Fibroblast of lung (primary cell): ENCODE measurements at regions not wholly inside any gene's neighbourhood (a gene's known extent, or its start where the extent isn't known, plus 50 kb on each side); places are given as distances from the start of the nearest gene placed in this dataset.

Source experiments
- DNase-seq, 2 donors: peaks; one replicate each; pipeline versions ENCODE4 v3.0.0 to v3.0.0-alpha.2; 2010; ENCODE audit warnings: low read depth in 2 of 2
- H2AFZ ChIP-seq: 2 replicates; pipeline ENCODE4 v1.5.1; 2012; ENCODE audit warnings: low read length, control low read depth, inconsistent platforms
- H3K27ac ChIP-seq: 2 replicates; pipeline ENCODE4 v1.5.1; 2011; ENCODE audit warnings: low read length, control low read depth; ENCODE audit not compliant: insufficient read depth
- H3K27me3 ChIP-seq: 2 replicates; pipeline ENCODE4 v1.5.1; 2011; ENCODE audit warnings: mild to moderate bottlenecking, low read length; ENCODE audit not compliant: control insufficient read depth, insufficient read depth
- H3K36me3 ChIP-seq: 2 replicates; pipeline ENCODE4 v1.5.1; 2011; ENCODE audit warnings: low read length; ENCODE audit not compliant: control insufficient read depth, insufficient read depth
- H3K4me1 ChIP-seq: 2 replicates; pipeline ENCODE4 v1.5.1; 2011; ENCODE audit warnings: low read length; ENCODE audit not compliant: control insufficient read depth, insufficient read depth; ENCODE audit errors: extremely low read depth
- H3K4me2 ChIP-seq: 2 replicates; pipeline ENCODE4 v1.5.1; 2011; ENCODE audit warnings: low read length, control low read depth; ENCODE audit not compliant: insufficient read depth; ENCODE audit errors: extremely low read depth
- H3K4me3 ChIP-seq, 4 experiments: fragments of 200-600 bp in 1 of 4; sonication (generic) in 1 of 4; replicated peaks in 1 of 4; 2 replicates each; pipeline ENCODE4 v1.5.1; 2011 to 2016; ENCODE audit warnings: low read length in 4 of 4, low read depth in 3 of 4, mild to moderate bottlenecking in 3 of 4, control low read depth in 2 of 4, inconsistent platforms in 1 of 4, mixed read lengths in 1 of 4; ENCODE audit not compliant: insufficient read depth in 1 of 4; ENCODE audit errors: control extremely low read depth in 1 of 4
- H3K79me2 ChIP-seq: 2 replicates; pipeline ENCODE4 v1.5.1; 2012; ENCODE audit warnings: mild to moderate bottlenecking, low read length, inconsistent platforms; ENCODE audit not compliant: control insufficient read depth, insufficient read depth
- H3K9ac ChIP-seq: 2 replicates; pipeline ENCODE4 v1.5.1; 2011; ENCODE audit warnings: mild to moderate bottlenecking, low read length, control low read depth; ENCODE audit not compliant: insufficient read depth
- H3K9me3 ChIP-seq: 2 replicates; pipeline ENCODE4 v1.5.1; 2012; ENCODE audit warnings: low read depth, low read length; ENCODE audit not compliant: control insufficient read depth, insufficient read depth
- H4K20me1 ChIP-seq: 2 replicates; pipeline ENCODE4 v1.5.1; 2011; ENCODE audit warnings: low read length; ENCODE audit not compliant: control insufficient read depth, insufficient read depth; ENCODE audit errors: extremely low read depth
- CTCF ChIP-seq, 2 donors: IDR thresholded peaks in 1 of 2; conservative IDR thresholded peaks in 1 of 2; 1 replicate in 1 of 2; 2 replicates in 1 of 2; pipeline ENCODE4 v1.5.1; 2011 to 2012; ENCODE audit warnings: low read length in 2 of 2, control low read depth in 1 of 2, inconsistent platforms in 1 of 2, low read depth in 1 of 2, mild to moderate bottlenecking in 1 of 2
- EZH2 ChIP-seq: IDR thresholded peaks from 2 replicates; pipeline ENCODE4 v1.5.1; 2012; ENCODE audit warnings: low read length, control low read depth, mild to moderate bottlenecking; ENCODE audit errors: missing control alignments

- no peak overlapping the region for H3K4me2 ChIP-seq
- no peak overlapping the region for H3K9ac ChIP-seq
- H2AFZ ChIP-seq: no peak overlapping the region
- H3K9me3 ChIP-seq: no peaks in the 10 kb centered on the region
- H4K20me1 ChIP-seq: no peaks in the 10 kb centered on the region
- H3K79me2 ChIP-seq: no peaks in the 10 kb centered on the region
- no peaks in the 10 kb centered on the region for H3K36me3 ChIP-seq
- no peaks in the 10 kb centered on the region for H3K4me1 ChIP-seq
- H3K27me3 ChIP-seq: no peaks in the 10 kb centered on the region
- no peak overlapping the region for H3K27ac ChIP-seq
- TF ChIP-seq CTCF (conservative IDR thresholded peaks at IDR 0.05 in 1 of 2, IDR thresholded peaks at IDR 0.05 in 1 of 2; ENCODE audit: low read depth in 1 of 2, low read length in 2 of 2) (no peak), EZH2 (no peak)
- H3K4me3 ChIP-seq: no peak overlapping the region
- no peak for DNase-seq
Measured at GRCh38 chr14:84432676-84433075, 1097.3 kb upstream of the FLRT2 start.

DNA sequence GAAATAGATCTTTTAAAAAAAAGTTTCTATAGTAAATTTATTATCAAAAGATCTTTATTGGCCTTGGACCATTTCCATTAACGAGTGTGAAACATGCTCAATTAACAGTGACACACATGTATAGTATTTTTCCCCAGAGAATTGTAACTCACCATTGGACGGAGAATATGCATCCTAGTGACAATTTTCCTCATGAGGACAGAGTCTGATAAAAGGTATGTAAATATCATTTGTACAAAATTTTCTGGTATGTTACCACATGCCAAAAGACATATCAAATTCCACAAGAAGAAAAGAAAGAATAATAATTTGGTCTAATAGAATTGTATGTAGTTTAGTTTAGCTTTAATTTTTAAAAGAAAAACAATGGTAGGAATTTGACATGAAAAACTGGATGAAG lies 1096.0 kb upstream of the FLRT2 start:
- Histone ChIP-seq H3K9me3 (no peaks in the 10 kb centered on the region), H3K79me2 (no peaks in the 10 kb centered on the region), H4K20me1 (no peaks in the 10 kb centered on the region), H3K27ac (no peak overlapping the region), H2AFZ (no peak overlapping the region), H3K4me1 (no peaks in the 10 kb centered on the region), H3K9ac (no peak overlapping the region), H3K27me3 (no peaks in the 10 kb centered on the region), H3K4me2 (no peak overlapping the region), H3K4me3 (no peak overlapping the region), H3K36me3 (no peaks in the 10 kb centered on the region)
- TF ChIP-seq EZH2: no peak
- TF ChIP-seq CTCF (conservative IDR thresholded peaks at IDR 0.05 in 1 of 2, IDR thresholded peaks at IDR 0.05 in 1 of 2; ENCODE audit: low read depth in 1 of 2, low read length in 2 of 2): no peak
- no peak for DNase-seq

- no peak overlapping the region for H3K4me2 ChIP-seq
- no peak overlapping the region for H2AFZ ChIP-seq
- no peaks in the 10 kb centered on the region for H3K4me1 ChIP-seq
- TF ChIP-seq CTCF (conservative IDR thresholded peaks at IDR 0.05 in 1 of 2, IDR thresholded peaks at IDR 0.05 in 1 of 2; ENCODE audit: low read depth in 1 of 2, low read length in 2 of 2) (no peak), EZH2 (no peak)
- H3K4me3 ChIP-seq: no peak overlapping the region
- no peak overlapping the region for H3K27ac ChIP-seq
- H4K20me1 ChIP-seq: no peaks in the 10 kb centered on the region
- DNase-seq: no peak
- no peaks in the 10 kb centered on the region for H3K36me3 ChIP-seq
- no peaks in the 10 kb centered on the region for H3K27me3 ChIP-seq
- H3K9me3 ChIP-seq: no peaks in the 10 kb centered on the region
- no peaks in the 10 kb centered on the region for H3K79me2 ChIP-seq
- H3K9ac ChIP-seq: no peak overlapping the region
Measured at GRCh38 chr14:84435820-84436324, 1094.1 kb upstream of the FLRT2 start.
